GM18511 (cell line): ENCODE measurements at regions not wholly inside any gene's neighbourhood (a gene's known extent, or its start where the extent isn't known, plus 50 kb on each side); places are given as distances from the start of the nearest gene placed in this dataset.

Experiments
- ATAC-seq: cut with Tn5 transposase; IDR thresholded peaks from one replicate; pipeline ENCODE4 v1.9.1; 2021; ENCODE audit warnings: mild to moderate bottlenecking, moderate library complexity; ENCODE audit not compliant: unreplicated experiment

- no peak for ATAC-seq
Measured at GRCh38 chr3:127105587-127105986, 87.3 kb upstream of the PRR23E start.

GRCh38 chr3:127106053-127106452 is 86.9 kb upstream of the PRR23E start:
- ATAC-seq = no peak

- ATAC-seq = no peak
Measured at GRCh38 chr3:127106456-127106855, 86.5 kb upstream of the PRR23E start.

GRCh38 chr3:127107002-127107401 is 85.9 kb upstream of the PRR23E start:
- no peak for ATAC-seq

GRCh38 chr3:127107491-127108375 is 85.2 kb upstream of the PRR23E start:
- no peak for ATAC-seq

GRCh38 chr3:127108796-127109195 is 84.1 kb upstream of the PRR23E start:
- no peak for ATAC-seq

- no peak for ATAC-seq
Measured at GRCh38 chr3:127110982-127111693, 81.8 kb upstream of the PRR23E start.

- no peak for ATAC-seq
Measured at GRCh38 chr3:127112796-127113570, 79.9 kb upstream of the PRR23E start.

- ATAC-seq = no peak
Measured at GRCh38 chr3:127113571-127113891, 79.4 kb upstream of the PRR23E start.

- ATAC-seq = no peak
Measured at GRCh38 chr3:127114337-127115070, 78.4 kb upstream of the PRR23E start.

- no peak for ATAC-seq
Measured at GRCh38 chr3:127115691-127116351, 77.1 kb upstream of the PRR23E start.

GRCh38 chr3:127118366-127118765 is 74.6 kb upstream of the PRR23E start:
- no peak for ATAC-seq

- ATAC-seq = no peak
Measured at GRCh38 chr3:127119693-127120464, 73.1 kb upstream of the PRR23E start.

- ATAC-seq = no peak
Measured at GRCh38 chr3:127120851-127121647, 71.9 kb upstream of the PRR23E start.

- ATAC-seq = no peak
Measured at GRCh38 chr3:127121885-127122284, 71.0 kb upstream of the PRR23E start.

GRCh38 chr3:127123533-127123932 is 69.4 kb upstream of the PRR23E start:
- ATAC-seq = no peak

- no peak for ATAC-seq
Measured at GRCh38 chr3:127124120-127124519, 68.8 kb upstream of the PRR23E start.

- ATAC-seq = no peak
Measured at GRCh38 chr3:127131424-127132170, 61.3 kb upstream of the PRR23E start.
